Suprapubic skin (tissue), 4 donors: ENCODE measurements at regions not wholly inside any gene's neighbourhood (a gene's known extent, or its start where the extent isn't known, plus 50 kb on each side); places are given as distances from the start of the nearest gene placed in this dataset.

ENCODE experiments used
- CTCF ChIP-seq, 2 donors: fragments of 200-600 bp in 1 of 2; fragments of 450-650 bp in 1 of 2; sonication (generic) in 1 of 2; IDR thresholded peaks; one replicate each; pipeline ENCODE4 v1.5.1; 2016 to 2019; ENCODE audit warnings: antibody characterized with exemption in 2 of 2, mild to moderate bottlenecking in 1 of 2, moderate library complexity in 1 of 2
- EP300 ChIP-seq: sonication (generic); formaldehyde crosslinking; IDR thresholded peaks from one replicate; pipeline ENCODE4 v1.6.1; 2017; ENCODE audit warnings: antibody characterized with exemption
- POLR2A ChIP-seq, 2 donors: fragments of 450-650 bp; IDR thresholded peaks; one replicate each; pipeline ENCODE4 v1.6.1; 2017; ENCODE audit warnings: antibody characterized with exemption in 2 of 2, mild to moderate bottlenecking in 2 of 2, moderate library complexity in 2 of 2
- POLR2AphosphoS5 ChIP-seq, 3 donors: sonication (generic); formaldehyde crosslinking; IDR thresholded peaks; one replicate each; pipeline ENCODE4 v1.6.1; 2017; ENCODE audit warnings: antibody characterized with exemption in 3 of 3

DNA sequence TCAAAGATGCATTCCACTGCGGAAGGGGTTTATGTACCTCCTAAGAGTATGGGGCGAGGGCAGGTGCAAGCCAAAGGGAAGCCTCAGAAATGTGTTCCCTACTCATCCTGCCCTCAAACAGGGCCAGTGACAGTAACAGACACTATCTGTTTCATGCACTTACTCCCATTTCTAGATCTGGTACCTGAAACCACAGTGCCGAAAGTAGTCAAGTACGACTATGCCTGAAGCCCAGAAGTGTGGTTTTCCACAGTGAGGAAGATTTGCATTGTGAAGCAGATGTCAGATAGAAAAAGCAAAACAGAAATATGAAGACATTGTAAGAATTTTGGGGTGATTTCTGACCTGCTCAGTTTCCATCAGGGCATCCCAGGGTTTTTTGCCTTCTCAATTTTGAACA lies 748.7 kb downstream of the RNF144A start:
- TF ChIP-seq POLR2AphosphoS5 (IDR thresholded peaks at IDR 0.05) (no peak), CTCF (IDR thresholded peaks at IDR 0.05) (no peak), POLR2A (IDR thresholded peaks at IDR 0.05) (no peak), EP300 (no peak)
